ENCODE measurements at regions not wholly inside any gene's neighbourhood (a gene's known extent, or its start where the extent isn't known, plus 50 kb on each side); places are given as distances from the start of the nearest gene placed in this dataset.
A peak's percentile ranks its signal among the peaks of the same experiment; 100 is the strongest.

DNA sequence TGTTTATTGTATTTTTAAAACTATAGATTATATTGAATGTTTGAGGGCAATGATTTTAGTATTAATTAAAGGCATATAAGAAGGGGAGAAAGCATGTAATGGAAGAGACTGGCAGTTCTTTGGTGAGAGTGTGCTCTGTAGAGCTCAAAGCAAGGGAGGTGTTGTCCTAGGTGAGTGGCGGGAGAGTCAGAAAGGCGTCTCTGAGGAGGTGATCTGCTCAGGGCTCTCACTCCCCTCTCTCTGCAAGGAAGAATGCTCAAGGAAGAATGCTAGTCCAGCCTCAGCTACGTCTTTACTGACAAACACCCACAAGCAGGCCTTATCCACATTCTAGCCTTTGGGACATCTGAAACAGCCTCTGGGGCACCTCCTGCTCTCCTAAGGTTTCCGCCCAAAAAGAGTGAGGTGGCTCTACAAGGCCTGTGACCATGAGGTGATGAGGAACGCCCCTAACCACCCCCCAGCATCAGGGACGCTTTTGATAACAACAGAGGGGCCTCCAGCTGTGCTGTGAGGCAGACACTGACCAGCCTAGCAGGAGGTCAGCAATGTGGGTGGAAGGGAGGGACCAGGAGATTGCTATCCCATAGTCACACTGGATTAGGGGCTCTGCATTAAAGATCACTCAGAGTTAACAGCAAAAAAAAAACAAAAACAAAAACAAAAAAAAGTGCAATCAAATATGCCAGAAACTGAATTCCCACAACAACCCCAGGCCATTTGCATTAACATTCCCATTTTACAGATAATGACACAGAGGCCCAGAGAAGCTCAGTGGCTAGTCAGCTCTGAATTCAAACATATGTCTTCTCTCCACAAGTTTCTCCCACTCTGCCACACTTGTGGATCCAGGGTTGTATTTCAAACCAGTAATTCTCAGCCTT is 202.2 kb upstream of the CTNNB1 start:
- H3K27me3 ChIP-seq (replicated peaks in 1 of 4; ENCODE audit: control insufficient read depth in 3 of 4, extremely low read depth in 1 of 4, insufficient read depth in 3 of 4, low read length in 3 of 4) = no peaks in the 10 kb centered on the region
- H3K36me3 ChIP-seq (ENCODE audit: control insufficient read depth in 2 of 4, insufficient read depth in 4 of 4, low read length in 3 of 4) = no peaks in the 10 kb centered on the region
- peak overlapping the region; percentile 68; the same call in 1 of the 2 replicates for H2BK20ac ChIP-seq (ENCODE audit: low read length)
- no peaks in the 10 kb centered on the region for H3K23me2 ChIP-seq (ENCODE audit: low read depth, low read length)
- no peaks in the 10 kb centered on the region for H3K79me2 ChIP-seq (ENCODE audit: control insufficient read depth in 1 of 2, insufficient read depth in 2 of 2, low read length in 2 of 2)
- no peaks in the 10 kb centered on the region for H3K9me3 ChIP-seq (ENCODE audit: insufficient read depth in 2 of 2, low read depth in 1 of 2, low read length in 1 of 2)
- H3K23ac ChIP-seq (ENCODE audit: insufficient read length) = no peak overlapping the region
- no peak for DNase-seq (ENCODE audit: low read depth in 1 of 2, low spot score in 2 of 2)
- no peak overlapping the region for H2BK15ac ChIP-seq (ENCODE audit: low read length)
- H3K4me1 ChIP-seq (replicated peaks in 1 of 4; ENCODE audit: control insufficient read depth in 3 of 4, insufficient read depth in 4 of 4, low read length in 3 of 4) = peaks cover 0 to 18% (median 14%) of the 10 kb centered on the region in 4 experiments; a peak in 6 of 7 replicates
- no peaks in the 10 kb centered on the region for H3K79me1 ChIP-seq (ENCODE audit: low read depth, low read length)
- no peak overlapping the region for H4K5ac ChIP-seq (ENCODE audit: insufficient read length, low read depth, low read length)
- H4K91ac ChIP-seq (replicated peaks; ENCODE audit: insufficient read length, low read length) = peak overlapping the region; percentile 29
- no peak for FAIRE-seq
- H2AK5ac ChIP-seq (ENCODE audit: low read depth, low read length) = no peak overlapping the region; the same call in 1 of the 2 replicates
- no peak overlapping the region for H3K56ac ChIP-seq (replicated peaks; ENCODE audit: insufficient read length, low read depth, low read length)
- POLR2A ChIA-PET (ENCODE audit: partially characterized antibody) = interaction anchor here (0.8 to 2.2 kb wide), 4 partner anchors 23 to 202 kb away, joined by 3 to 6 read pairs (median 4); partner anchors contain the start of gene CTNNB1
- no peak overlapping the region for H3K4ac ChIP-seq (replicated peaks; ENCODE audit: insufficient read length, low read depth, low read length)
- H3K18ac ChIP-seq (ENCODE audit: extremely low read depth, low read length) = peak overlapping the region; percentile 7; the same call in 1 of the 2 replicates
- H3K14ac ChIP-seq (ENCODE audit: insufficient read length) = no peak overlapping the region
- no peak overlapping the region for H3K27ac ChIP-seq (ENCODE audit: low read depth, low read length)
- H4K8ac ChIP-seq (ENCODE audit: extremely low read depth, insufficient read depth, low read length) = no peak overlapping the region
- H3K4me2 ChIP-seq (ENCODE audit: insufficient read depth in 1 of 2, low read depth in 2 of 2, low read length in 2 of 2) = 0 out of 4 replicates have a peak overlapping the region, but pooled peaks have one; percentile 7 to 20
- peak overlapping the region; percentile 55; the same call in 1 of the 2 replicates for H2BK5ac ChIP-seq (ENCODE audit: low read depth, low read length)
- 0 out of 2 replicates have a peak overlapping the region, but pooled peaks have one; percentile 1 for H2AFZ ChIP-seq (ENCODE audit: low read length)
- H4K20me1 ChIP-seq (replicated peaks in 1 of 2; ENCODE audit: control insufficient read depth in 1 of 2, insufficient read depth in 2 of 2, low read length in 2 of 2) = no peaks in the 10 kb centered on the region
- H3K9ac ChIP-seq (replicated peaks in 1 of 4; ENCODE audit: extremely low read depth in 1 of 4, low read depth in 3 of 4, low read length in 3 of 4) = no peak overlapping the region
- TF ChIP-seq BRCA1 (IDR thresholded peaks at IDR 0.05; ENCODE audit: low read depth, low read length) = no peak
- peak; percentile 85; the same call in 1 of the 2 replicates for TF ChIP-seq KDM1A (IDR thresholded peaks at IDR 0.05; ENCODE audit: borderline replicate concordance, low read length)
- H2BK120ac ChIP-seq (replicated peaks; ENCODE audit: low read depth, low read length) = no peak overlapping the region
- CTCF ChIA-PET (ENCODE audit: partially characterized antibody) = interaction anchor here (0.6 to 1.8 kb wide), 5 partner anchors 100 to 334 kb away, joined by 3 to 5 read pairs (median 3); no protein-coding TSS in a partner anchor
- H3K4me3 ChIP-seq (ENCODE audit: extremely low read depth in 1 of 4, insufficient read depth in 2 of 4, low read depth in 3 of 4, low read length in 4 of 4) = peak overlapping the region in 1 of 4 experiments; percentile 11; a peak in 1 of 8 replicates
- H2BK12ac ChIP-seq (ENCODE audit: low read depth, low read length) = 0 out of 2 replicates have a peak overlapping the region, but pooled peaks have one; percentile 5
- WGBS, 2 experiments (ENCODE audit: extremely low coverage in 1 of 2, insufficient coverage in 1 of 2, insufficient read length in 1 of 2, insufficient replicate concordance in 2 of 2, low coverage in 1 of 2, low lambda C conversion rate in 2 of 2, missing lambda C conversion rate in 1 of 2) = 62% methylated on average over 5 of the region's 6 CpGs; no CpG with 5 or more reads in 1 of the 2 experiments
